ENCODE measurements at regions not wholly inside any gene's neighbourhood (a gene's known extent, or its start where the extent isn't known, plus 50 kb on each side); places are given as distances from the start of the nearest gene placed in this dataset.
"Not testable (repeated sequence)": the region's sequence is repeated elsewhere in the genome, so short reads cannot be mapped to it uniquely, and the experiment has no call there.

DNA sequence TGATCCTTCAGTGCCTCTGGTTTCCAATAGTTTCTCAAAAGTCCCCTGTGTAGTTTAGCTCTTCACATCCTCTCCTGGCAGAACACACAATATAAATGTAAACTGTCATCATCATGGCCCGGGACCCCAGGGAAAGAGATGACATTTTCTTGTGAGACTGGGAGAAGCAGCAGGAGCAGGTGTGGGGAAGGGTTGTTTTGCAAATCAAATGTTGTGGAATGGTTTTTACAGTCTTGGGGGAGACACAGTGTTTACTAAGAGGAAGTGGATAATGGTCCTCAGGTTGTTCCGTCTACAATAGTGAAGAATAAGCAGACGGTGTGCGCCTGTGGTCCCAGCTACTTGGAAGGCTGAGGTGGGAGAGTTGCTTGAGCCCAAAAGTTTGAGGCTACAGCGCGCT, 159.1 kb downstream of the SEC23IP start:
- DNase-seq: no peak

DNA sequence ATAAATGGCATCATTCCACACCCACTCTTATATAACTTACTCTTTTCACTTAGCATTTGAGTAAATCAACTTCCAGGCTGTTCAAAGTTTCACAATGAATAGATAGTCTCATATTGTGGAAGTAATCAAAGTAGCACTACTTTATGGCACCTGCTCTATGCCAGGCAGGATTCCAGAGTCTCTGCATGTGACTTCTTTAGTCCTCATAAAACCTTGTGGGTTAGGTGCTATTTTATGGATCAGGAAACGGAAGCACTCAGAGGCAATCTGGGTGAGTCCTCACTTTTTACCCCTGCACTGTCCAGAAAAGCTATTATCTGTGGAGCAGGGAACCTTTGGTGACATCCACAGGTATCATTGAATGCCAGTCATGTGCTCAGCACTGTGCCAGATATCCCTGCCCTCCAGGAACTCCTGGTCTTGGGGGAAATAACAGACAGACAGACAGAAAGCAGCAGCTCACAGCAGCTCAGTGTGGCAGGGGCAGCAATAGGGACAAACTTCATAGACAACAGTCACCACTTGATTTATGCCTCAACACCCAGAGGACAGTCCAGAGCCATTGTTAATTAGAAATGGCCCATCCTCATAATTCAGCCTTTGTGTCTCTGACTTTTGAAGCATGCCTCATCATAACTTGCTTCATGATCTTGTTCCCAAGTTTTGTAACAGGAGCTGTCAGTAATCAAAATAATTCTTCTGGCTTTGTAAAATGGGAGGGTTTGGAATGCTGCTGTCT, 160.6 kb downstream of the SEC23IP start:
- DNase-seq: no peak

- not testable (repeated sequence) for DNase-seq
Observed at GRCh38 chr10:120059790-120060189, 167.3 kb downstream of the SEC23IP start.

- DNase-seq: no peak
Observed at GRCh38 chr10:120067427-120067826, 174.9 kb downstream of the SEC23IP start.

DNA sequence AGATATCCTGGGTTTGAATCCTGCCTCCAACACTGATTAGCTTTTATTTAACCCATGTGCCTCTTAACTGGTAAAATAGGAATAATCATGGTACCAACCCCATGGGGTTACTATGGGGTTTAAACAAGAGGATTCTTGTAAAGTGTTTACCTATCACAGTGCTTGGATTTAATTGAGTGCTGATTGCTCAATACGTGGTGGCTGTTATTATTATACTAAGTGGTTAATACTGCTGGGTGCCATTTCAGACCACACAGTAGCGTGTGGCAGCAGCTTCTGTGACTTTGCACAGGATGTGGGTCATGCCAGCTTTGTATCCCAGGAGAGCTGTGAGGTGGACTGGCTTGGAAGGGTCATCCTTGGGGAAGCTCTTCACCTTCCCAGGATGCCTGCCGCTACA, 177.2 kb downstream of the SEC23IP start:
- no peak for DNase-seq

GRCh38 chr10:120075349-120075748, 182.8 kb downstream of the SEC23IP start:
- no peak for DNase-seq

DNA sequence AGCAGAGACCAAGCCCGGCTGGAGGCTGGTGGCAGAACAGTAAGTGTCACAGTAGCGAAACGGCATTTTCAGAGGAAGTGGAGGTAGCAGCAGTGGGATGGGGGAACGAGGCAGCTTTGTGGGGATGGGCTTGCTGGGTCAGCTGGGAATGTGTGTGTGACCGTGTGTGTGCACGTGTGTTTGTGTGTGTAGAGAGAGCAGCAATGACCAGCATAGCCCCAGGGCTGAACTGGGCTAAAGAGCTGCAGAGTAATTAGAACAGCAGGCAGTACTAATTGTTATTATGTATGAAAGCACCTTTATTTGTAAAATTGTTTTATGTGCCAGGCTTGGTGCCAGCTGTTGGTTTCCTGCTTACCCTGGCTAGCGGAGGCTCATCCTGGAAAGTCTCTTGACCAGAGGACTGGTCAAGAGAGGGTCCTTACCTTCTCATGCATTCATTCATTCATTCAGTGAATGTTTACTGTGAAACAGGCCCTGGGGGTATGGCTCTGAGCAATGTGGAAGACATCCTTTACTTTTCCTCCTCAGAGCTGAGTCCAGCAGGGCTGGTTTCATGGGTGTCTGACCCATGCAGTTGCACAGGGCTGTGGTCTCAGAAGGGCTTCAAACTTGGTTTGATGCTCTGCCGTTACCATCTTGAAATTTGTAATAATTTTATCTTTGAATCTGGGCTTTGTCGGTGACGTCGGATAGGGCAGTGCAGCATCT, 184.6 kb downstream of the SEC23IP start:
- DNase-seq: no peak

DNA sequence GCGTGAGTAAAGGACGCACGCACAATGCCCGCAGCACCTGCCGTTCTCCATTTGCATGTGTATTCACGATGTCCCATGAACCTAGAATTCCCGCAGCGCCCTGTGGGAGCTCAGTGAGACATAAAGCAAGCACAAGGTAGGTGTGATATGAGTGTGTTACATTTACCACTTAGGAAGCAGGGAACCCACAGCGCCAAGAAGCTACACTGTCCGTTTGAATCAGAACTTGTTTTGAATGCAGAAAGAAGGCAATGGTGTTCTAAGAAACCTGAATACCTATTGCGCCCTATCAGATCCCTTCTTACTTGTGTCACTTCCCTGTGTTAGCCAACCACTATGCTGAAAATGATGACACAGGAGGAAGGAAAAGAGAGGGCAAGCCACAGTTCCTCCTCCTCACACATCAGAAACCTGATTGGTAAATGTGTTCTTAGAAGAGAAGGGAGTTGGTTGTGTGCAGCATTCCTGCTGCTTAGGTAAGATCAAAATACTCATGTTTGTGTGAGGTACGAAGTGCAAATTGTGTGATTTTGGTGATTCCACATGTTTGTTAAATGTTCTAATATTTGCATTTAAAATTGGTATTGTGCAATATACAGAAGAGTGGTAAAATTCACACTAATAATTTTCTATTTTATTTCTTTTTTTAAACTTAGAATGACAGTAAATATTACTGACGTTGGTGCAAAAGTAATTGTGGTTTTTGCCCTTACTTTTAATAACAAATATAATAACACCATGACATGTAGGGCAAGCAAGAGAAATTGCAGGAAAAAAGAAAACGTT, 185.4 kb downstream of the SEC23IP start:
- no peak for DNase-seq

- no peak for DNase-seq
Observed at GRCh38 chr10:120085096-120085796, 192.7 kb downstream of the SEC23IP start.

DNA sequence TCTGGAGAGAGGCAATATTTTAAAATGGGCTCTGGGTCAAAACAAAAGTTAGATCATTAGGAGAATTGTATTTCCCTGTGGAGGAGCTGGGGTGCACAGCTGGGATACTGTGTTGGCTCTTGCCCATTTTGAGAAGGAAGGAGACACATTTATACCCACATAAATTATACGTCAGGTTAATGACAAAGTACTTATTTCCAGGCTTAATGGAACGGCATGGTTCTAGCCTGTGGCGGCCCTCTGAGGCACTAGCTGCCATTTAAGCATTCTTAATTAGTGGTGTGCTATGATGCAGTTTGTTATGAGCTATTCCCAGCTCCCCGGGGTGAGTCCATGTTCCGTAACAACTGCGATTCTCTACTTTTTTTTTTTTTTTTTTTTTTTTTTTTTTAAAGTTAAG, 193.5 kb downstream of the SEC23IP start:
- DNase-seq: no peak

DNA sequence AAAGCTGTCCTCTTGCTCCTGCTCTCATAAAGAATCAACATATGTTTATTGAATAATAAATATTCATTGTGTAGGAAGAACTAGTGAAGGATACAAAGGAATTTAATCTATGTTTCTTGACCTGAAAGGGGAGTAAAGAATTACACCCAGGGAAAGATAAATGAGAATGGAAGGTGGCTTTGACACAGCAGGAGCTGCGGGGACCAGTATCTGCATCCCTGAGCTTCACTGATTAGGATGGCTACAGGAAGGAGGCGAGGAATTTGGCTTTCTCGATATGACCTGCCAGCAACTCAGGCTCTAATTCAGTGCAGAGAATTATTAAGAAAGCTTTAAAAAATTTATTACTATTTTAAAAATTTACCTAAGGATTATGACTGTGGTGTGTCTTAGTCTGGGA, 194.6 kb downstream of the SEC23IP start:
- DNase-seq: no peak

GRCh38 chr10:120095875-120096274, 203.3 kb downstream of the SEC23IP start:
- DNase-seq: no peak

DNA sequence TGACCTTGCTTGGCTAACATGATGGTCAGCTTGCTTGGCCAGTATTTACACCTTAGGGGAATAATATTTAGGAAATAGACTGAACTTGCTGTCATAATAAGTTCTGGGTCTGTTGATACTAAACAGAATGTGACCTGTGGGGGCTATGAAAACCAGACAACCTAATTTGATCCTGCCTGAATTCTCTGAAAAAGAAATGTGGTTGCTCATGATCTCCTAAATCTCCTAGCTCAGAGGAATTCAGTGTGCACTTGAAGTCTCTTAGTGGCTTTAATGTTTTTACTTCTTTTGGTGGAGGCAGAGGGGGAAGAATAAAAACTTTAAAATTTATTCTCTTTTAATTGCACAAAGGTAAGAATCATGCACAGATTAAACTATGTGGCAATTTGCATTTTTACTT, 205.2 kb downstream of the SEC23IP start:
- no peak for DNase-seq

GRCh38 chr10:120098232-120098930, 205.9 kb downstream of the SEC23IP start:
- no peak for DNase-seq

DNA sequence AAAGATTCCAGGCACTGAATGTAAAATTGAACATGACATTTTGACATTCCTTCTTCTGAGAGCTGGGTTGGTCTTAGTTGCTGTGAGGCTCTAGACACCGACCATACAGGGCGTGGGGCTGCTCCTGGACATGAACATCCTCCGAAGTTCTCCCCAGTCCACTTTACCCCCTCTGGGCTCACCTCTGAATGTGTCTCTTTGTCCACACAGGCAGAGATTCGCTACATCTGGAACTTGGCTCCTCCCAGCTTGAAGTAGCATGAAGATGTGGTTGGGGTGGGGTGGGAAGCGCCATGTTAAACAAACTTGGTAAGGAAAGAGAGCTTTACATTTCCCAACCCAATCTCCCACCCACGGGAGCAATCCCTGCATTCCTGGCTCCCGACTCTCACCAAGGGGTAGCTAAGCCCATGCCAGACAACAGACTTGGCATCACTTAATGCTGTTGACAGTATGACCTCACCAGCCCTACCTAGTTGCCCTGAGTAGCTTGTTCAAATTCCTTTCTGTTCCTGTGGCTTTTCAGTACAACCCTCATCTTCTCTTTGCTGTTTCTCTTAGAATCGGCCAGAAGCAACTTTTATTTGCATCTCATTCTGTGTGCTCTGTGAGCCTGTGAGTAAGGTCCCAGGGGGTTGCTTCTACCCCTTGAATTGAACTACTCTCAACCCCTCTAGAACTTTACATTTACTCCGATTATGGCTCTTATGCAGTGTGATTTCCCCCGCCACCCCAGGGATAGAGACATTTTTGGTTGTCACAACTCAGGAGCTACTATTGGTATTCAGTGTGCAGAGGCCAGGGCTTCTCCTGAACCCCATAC, 211.4 kb downstream of the SEC23IP start:
- no peak for DNase-seq

- DNase-seq: no peak
Observed at GRCh38 chr10:120105001-120105400, 212.5 kb downstream of the SEC23IP start.

- DNase-seq: no peak
Observed at GRCh38 chr10:120105492-120105891, 213.0 kb downstream of the SEC23IP start.

DNA sequence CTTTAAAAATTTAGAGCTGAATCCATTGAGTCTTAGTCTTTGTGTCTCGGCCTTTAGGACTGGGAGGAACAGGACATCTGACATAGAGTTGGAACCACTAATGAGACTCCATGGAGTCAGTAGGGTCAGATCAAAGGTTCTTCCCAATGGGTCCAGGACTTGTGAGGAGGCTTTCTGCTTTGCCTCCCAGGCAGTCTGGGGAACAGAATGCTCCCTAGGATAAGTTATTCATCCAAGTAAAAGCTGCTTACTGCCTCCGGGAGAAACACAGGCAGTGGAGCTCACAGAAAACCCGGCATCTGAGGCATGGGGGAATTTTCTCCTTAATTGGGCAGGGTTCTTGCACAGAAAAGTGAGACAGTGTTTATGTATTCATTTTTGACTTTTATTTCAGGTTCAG, 216.4 kb downstream of the SEC23IP start:
- no peak for DNase-seq

- not testable (repeated sequence) for DNase-seq
Observed at GRCh38 chr10:120109725-120110124, 217.2 kb downstream of the SEC23IP start.

DNA sequence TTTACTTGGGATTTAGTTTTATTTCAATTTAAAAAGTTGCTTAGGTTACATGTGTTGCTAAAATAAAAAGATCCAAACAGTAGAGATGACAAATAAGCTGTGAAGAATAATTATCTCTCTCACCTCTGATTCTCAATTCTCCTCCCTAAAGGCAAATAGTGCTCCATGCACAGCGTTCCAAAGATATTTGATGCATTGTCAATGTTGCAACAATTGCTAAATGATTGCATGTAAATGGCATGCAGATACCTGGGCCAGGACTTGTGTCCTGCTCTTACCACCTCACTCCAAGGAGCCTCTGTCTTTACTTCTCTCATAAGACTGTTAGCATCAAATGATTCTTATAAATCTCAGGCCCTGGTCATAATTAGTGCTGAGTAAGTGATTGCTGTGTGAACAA, 217.7 kb downstream of the SEC23IP start:
- DNase-seq: no peak

GRCh38 chr10:120111628-120112027, 219.1 kb downstream of the SEC23IP start:
- no peak for DNase-seq

DNA sequence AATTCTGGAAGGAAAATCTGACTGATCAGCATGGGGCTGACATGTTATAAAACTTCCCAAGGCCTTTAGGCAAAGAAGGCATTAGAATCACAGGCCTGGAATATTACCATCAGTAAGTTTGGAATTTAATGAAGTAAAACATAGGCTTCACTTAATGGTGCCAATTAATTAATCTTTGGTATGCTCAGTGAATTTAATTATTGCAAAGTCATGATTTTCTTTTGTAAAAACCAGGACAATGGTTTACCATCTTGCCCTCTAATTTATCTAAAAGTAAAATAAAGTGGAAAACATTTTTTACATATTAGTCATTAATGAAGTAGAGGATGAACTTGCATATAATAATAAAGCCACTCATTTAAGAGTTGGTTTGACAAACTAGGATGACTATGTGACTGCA, 220.3 kb downstream of the SEC23IP start:
- DNase-seq: no peak
